Stomach (tissue), 8 donors: ENCODE measurements at regions not wholly inside any gene's neighbourhood (a gene's known extent, or its start where the extent isn't known, plus 50 kb on each side); places are given as distances from the start of the nearest gene placed in this dataset.

Experiments
- DNase-seq, 2 donors: peaks; one replicate each; pipeline versions ENCODE4 v3.0.0 to v3.0.0-alpha.2; 2013 to 2019
- H3K27ac ChIP-seq, 5 donors: fragments of 200-600 bp in 4 of 5; sonication (generic) in 4 of 5; one replicate each; pipeline ENCODE4 v1.5.1; 2013 to 2019; ENCODE audit warnings: mild to moderate bottlenecking in 1 of 5, moderate library complexity in 1 of 5
- H3K27me3 ChIP-seq, 3 donors: fragments of 200-600 bp; sonication (generic); one replicate each; pipeline ENCODE4 v1.5.1; 2017 to 2019; ENCODE audit warnings: mixed run types in 1 of 3
- H3K36me3 ChIP-seq, 4 donors: fragments of 200-600 bp; sonication (generic); 1 replicate in 3 of 4; 2 replicates in 1 of 4; pipeline ENCODE4 v1.5.1; 2016 to 2019
- H3K4me1 ChIP-seq, 4 donors: fragments of 200-600 bp; sonication (generic); one replicate each; pipeline ENCODE4 v1.5.1; 2016 to 2019
- H3K4me3 ChIP-seq, 4 donors: fragments of 200-600 bp; sonication (generic) in 3 of 4; one replicate each; pipeline ENCODE4 v1.5.1; 2016 to 2019; ENCODE audit warnings: mild to moderate bottlenecking in 1 of 4
- H3K9me3 ChIP-seq, 4 donors: fragments of 200-600 bp; sonication (generic); one replicate each; pipeline ENCODE4 v1.5.1; 2016 to 2019
- EP300 ChIP-seq: sonication (generic); formaldehyde crosslinking; IDR thresholded peaks from one replicate; pipeline ENCODE4 v1.6.1; 2017; ENCODE audit warnings: antibody characterized with exemption
- POLR2A ChIP-seq, 4 donors: fragments of 450-650 bp; IDR thresholded peaks; one replicate each; pipeline ENCODE4 v1.6.1; 2016; ENCODE audit warnings: antibody characterized with exemption in 4 of 4, control low read depth in 2 of 4, mild to moderate bottlenecking in 1 of 4, moderate library complexity in 1 of 4
- POLR2AphosphoS5 ChIP-seq, 3 donors: sonication (generic); formaldehyde crosslinking; IDR thresholded peaks; one replicate each; pipeline ENCODE4 v1.6.1; 2016; ENCODE audit warnings: antibody characterized with exemption in 3 of 3
- WGBS, 5 donors: extraction: QIAGEN DNeasy Blood & Tissue Kit in 3 of 5; methylation state at CpG; one replicate each; pipeline versions ENCODE4 v1.1.5 to v1.1.7; 2013 to 2018; 5-methylcytosine and 5-hydroxymethylcytosine counted together
- intact Hi-C: fragments of 100-400 bp; cut with DNase I; formaldehyde crosslinking; loops from one replicate; pipeline ENCODE4 v1.15.1; 2023; ENCODE audit warnings: low total_unique reads
- small RNA-seq, 4 donors: library from RNA; depleted of rRNA; stranded (forward); fragments of <200 nt; gene quantifications; one replicate each; pipeline ENCODE3, GENCODE V24; 2016
- TF ChIP-seq, protein P1 (sequence below), 7 experiments: fragments of 450-650 bp in 4 of 7; fragments of 200-600 bp in 3 of 7; sonication (generic) in 3 of 7; IDR thresholded peaks; one replicate each; pipeline ENCODE4 v1.5.1; 2016 to 2019; ENCODE audit warnings: antibody characterized with exemption in 7 of 7, control low read depth in 2 of 7, mild to moderate bottlenecking in 1 of 7
- donor health status: healthy with polysubstance abuse.
- donor health status: Bipolar disorder and iron deficiency.
- donor health status: healthy.

DNA sequence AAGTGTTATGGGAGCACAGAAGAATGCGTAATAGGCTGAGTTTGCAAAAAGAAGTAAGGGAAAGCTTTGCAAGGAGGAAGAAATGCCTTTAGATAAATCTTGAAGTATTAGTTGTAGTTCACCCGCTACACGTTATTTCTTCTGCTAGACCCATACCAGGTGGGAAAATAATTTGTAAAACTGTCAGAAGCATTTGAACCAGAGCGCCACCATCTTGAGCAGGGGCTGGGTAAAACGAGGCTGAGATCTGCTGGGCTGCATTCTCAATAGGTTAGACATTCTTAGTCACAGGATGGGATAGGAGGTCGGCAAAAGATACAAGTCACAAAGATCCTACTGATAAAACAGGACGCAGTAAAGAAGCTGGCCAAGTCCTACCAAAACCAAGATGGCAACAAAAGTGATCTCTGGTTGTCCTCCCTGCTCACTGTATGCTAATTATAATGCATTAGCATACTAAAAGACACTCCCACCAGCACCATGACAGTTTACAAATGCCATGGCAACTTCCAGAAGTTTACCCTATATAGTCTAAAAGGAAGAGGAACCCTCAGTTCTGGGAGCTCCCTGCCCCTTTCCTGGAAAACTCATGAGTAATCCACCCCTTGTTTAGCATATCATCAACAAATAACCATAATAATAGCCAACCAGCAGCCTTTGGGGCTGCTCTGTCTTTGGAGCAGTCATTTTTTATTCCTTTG, 50.0 kb upstream of the ZNF280D start:
- intact Hi-C loops = no loop called here
- H3K36me3 ChIP-seq = no peaks in the 10 kb centered on the region
- 88 to 95% (median 90%) methylated on average over 7 of the region's 7 CpGs for WGBS, 5 donors

More for the DNA sequence above, 50.0 kb upstream of the ZNF280D start:
- Histone ChIP-seq H3K27me3 (no peaks in the 10 kb centered on the region), H3K9me3 (no peaks in the 10 kb centered on the region), H3K27ac (no peak overlapping the region), H3K4me1 (no peaks in the 10 kb centered on the region), H3K4me3 (no peak overlapping the region)
- TF ChIP-seq POLR2A (IDR thresholded peaks at IDR 0.05) (no peak), EP300 (no peak), POLR2AphosphoS5 (IDR thresholded peaks at IDR 0.05) (no peak)
- TF ChIP-seq, protein P1, sequence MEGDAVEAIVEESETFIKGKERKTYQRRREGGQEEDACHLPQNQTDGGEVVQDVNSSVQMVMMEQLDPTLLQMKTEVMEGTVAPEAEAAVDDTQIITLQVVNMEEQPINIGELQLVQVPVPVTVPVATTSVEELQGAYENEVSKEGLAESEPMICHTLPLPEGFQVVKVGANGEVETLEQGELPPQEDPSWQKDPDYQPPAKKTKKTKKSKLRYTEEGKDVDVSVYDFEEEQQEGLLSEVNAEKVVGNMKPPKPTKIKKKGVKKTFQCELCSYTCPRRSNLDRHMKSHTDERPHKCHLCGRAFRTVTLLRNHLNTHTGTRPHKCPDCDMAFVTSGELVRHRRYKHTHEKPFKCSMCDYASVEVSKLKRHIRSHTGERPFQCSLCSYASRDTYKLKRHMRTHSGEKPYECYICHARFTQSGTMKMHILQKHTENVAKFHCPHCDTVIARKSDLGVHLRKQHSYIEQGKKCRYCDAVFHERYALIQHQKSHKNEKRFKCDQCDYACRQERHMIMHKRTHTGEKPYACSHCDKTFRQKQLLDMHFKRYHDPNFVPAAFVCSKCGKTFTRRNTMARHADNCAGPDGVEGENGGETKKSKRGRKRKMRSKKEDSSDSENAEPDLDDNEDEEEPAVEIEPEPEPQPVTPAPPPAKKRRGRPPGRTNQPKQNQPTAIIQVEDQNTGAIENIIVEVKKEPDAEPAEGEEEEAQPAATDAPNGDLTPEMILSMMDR (IDR thresholded peaks at IDR 0.05) = no peak
- no peak for DNase-seq

Small RNA genes in the stretch of these regions (small RNA-seq; reads per million reads assigned to genes)
- gene AC090517.1 (0 reads per million in 4 donors), gene AC090517.3 (0 reads per million in 4 donors)
